NCI-H2107 treated with DMSO at 0.1 percent for 48 hours (cell line): ENCODE measurements at regions not wholly inside any gene's neighbourhood (a gene's known extent, or its start where the extent isn't known, plus 50 kb on each side); places are given as distances from the start of the nearest gene placed in this dataset.

ENCODE experiments used
- DNase-seq: peaks from one replicate; lab custom pipeline; 2025; ENCODE audit not compliant: unreplicated experiment; lab: John Stamatoyannopoulos, UW

DNA sequence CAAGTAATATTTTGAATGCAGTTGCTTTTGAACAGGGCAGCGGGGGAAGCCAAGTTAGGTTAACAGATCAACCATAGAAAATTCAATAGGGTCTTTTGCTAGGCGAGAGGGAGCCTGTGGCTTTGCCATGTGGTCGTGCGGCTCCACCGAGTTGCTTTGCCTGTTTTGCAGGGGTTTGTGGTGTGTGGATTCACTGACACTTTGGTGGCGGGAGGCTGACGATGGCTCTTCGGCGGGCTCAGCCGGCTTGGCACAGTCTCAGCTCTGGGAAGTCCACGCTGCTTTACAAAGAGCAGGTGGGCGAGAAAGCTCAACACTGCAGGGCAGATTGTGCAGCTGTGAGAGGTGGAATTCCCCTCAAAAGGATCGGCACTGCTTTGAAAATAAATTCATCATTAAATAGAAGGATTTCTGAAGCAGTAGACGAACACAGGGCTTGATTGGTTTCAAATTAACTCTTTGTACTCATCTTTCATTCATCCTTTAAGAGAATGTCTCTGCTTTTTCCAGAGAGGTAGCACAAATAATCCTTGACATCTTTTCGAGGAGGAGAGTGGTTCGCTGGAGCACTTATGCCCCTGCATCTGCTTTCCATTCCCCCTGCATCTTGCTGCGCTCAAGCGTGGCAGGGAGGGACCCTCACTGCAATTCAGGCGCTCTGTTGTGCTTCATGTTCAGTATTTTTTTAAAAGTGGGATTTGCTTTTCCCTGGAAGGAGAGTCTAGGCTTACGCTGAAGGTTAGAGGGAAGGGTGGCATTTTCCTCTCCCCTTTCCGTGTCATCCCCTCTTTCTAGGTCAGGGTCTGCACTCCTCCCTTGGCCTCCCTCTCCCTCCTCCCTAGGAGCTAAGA is 201.8 kb upstream of the LEF1 start:
- no peak for DNase-seq

DNA sequence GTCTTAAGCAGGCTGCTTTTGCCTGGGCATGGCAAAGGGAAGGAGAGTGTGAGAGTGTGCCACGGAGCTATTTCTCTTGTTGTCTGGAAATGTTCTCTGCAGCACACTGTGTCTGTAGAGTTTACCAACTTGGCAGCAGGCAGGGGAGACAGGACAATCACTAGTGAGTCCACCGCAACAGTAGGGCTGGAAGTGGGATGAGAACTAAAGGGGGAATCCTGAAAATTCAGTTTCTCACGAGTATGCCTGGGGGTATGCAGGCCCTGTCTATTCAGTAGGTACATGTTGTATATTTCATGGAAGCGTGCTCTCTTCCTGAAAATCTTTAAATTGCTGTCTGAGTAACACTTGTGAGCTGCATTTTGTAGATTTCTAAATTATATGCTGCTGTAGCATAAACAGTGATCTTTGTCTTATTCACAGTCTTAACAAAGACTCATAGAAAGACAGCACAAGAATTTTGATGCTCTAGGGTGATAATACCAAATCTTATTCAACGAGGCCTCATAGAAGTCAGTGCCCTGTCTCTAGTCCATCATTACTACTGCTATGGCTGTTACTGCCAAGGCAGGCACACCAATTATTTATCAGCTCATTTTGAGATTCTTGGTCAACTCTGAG is 200.4 kb upstream of the LEF1 start:
- DNase-seq: no peak

DNA sequence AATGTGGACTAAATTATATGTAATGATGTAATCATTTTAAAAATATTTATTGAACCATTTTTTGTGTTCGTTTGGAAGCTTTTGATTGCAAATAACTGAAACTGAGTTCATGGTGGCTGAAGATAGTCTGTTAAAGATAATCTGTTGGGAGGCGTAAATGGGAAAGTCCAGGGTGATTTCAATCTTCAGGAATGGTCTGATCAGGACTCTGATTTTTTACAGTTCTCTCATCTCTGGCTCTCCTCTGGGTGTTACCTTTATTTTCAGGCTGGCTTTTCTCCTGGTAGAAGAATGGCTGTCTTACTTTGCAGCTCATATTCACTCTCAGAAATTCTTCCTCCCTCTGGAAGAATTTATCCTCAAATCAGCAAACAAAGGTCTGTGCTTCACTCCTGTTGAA is 199.0 kb upstream of the LEF1 start:
- DNase-seq: no peak

DNA sequence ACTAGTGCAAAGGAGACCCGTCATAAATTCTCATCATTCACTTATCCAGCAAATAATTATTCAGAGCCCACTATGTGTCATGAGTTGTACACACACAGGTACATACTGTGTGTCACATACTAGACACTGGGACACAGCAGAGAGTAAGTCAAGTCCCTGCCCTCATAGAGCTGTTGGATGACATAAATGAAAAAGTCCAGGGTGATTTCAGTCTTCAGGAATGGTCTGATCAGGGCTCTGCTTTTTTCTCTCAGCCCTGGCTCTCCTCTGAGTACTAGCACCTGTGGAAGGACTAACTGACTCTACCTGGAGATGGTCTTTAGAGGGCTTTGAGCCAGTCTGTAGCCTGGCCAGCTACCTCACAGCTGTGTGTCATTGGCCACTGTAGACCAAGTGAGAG is 198.0 kb upstream of the LEF1 start:
- DNase-seq: no peak

DNA sequence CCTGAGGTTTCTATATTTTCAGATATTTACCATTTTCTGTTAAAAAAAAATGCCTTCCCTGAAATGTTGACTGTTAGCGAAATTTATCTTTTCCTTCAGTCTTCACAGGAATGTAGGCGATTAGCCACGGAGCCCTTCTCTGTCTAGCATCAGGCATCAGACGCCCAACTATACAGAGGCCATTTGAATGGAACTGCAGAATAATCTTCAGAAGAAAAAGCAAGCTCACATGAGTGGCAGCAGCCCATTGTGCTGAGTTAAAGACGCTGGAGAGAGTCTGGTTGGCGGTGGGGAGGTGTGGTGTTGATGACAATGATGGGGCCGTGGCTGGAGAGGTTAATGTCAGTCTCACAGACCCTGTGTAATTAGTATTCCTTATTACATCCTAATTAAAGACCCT is 196.8 kb upstream of the LEF1 start:
- no peak for DNase-seq

DNA sequence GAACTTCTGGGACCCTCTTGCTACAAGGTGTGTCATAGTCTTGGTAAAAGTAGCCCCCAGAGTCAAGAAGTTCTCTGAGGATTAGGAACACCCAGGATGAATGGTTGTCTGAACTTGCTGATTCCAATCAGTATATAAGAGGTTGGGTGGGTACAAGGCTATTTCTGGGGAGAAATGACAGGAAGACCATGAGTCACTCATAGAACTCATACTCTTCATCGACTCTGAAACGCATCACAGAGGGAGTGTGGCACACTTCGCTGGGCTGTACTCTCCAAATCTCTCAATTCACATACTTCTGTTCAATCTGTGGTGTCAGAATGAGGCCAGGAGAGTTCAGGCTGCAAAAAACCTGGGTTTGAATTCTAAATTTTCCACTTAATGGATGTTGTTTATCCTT is 193.2 kb upstream of the LEF1 start:
- no peak for DNase-seq

DNA sequence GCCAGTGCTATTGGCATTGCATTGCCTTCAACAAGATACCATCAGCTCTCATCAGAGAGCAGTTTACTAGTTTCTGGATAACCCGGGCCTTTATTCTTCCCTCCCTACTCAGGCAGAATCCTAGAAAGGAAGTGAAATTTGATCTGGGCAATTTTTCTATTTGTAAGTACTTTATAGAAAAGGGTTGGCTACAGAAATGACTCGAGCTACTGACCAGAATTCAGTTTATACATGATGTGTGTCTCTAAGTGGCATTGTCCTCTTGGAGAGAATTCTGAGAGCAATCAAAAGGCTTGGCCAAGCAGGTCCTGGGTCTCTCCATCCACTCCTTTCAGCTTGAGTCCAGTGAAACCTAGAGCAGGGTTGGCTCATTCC is 192.7 kb upstream of the LEF1 start:
- DNase-seq: no peak

DNA sequence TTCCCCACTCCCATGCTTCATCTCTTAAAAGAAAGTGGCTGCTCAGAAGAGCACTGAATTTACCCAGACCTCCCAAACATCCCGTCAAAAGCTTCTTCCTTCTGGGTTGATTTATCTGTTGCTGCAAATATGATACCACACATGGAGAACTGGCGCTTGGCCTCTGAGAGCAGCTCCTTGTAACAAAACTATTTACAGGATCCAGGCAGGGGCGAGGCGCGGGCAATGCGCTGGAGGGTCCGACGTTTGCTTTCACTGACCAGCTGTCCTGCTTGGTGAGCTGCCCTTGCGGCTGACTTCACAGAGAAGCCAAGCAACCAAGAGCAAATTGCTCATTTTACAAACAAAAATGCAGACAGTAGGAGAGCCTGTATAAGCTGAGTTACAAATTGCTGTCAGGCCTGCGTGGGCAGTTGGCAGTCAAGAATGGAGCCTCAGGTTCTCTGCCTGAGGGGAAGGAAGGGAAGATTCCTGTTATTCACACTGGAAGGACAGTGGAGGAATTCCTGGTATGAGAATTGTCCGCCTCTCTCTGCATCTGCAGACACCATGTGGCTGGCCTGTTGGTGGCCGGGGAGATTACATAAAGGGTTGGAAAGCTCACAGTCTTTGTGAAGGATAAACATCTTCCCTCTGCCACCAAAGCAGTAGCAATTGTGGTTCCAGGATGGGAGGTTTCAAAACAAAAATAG is 192.2 kb upstream of the LEF1 start:
- DNase-seq: no peak

DNA sequence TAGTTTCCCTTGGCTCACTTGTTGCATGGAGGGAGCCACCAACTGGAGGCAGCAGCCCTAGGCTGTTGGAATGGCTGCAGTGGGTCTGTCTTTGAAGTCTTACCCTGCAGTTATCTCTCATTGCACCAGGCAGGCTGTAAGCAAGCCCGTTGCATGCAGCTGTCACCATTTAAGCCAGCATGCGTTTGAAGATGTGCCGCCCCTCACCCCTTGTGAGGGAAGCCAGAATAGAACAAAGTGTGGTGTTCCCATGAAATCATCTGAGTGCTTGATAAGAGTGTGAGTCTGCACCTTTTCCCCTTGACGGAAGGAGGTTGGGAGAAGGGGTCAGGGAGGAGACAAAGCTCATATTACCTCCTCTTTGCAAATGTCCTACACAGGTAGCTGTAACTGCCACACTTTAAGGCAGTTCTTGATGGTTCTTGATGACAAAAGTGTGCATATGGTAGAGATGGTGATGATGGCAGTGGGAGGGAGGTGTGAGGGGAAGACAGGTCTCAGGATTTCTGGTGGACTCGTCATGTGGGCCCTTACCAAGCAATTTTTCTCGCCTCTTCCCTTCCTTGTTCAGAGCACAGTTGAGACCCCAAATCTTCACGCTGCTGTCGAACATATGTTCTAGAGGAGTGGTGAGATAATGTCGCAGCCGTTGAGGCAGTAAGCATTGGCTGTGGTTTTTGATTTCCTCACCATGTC is 191.4 kb upstream of the LEF1 start:
- DNase-seq: no peak

DNA sequence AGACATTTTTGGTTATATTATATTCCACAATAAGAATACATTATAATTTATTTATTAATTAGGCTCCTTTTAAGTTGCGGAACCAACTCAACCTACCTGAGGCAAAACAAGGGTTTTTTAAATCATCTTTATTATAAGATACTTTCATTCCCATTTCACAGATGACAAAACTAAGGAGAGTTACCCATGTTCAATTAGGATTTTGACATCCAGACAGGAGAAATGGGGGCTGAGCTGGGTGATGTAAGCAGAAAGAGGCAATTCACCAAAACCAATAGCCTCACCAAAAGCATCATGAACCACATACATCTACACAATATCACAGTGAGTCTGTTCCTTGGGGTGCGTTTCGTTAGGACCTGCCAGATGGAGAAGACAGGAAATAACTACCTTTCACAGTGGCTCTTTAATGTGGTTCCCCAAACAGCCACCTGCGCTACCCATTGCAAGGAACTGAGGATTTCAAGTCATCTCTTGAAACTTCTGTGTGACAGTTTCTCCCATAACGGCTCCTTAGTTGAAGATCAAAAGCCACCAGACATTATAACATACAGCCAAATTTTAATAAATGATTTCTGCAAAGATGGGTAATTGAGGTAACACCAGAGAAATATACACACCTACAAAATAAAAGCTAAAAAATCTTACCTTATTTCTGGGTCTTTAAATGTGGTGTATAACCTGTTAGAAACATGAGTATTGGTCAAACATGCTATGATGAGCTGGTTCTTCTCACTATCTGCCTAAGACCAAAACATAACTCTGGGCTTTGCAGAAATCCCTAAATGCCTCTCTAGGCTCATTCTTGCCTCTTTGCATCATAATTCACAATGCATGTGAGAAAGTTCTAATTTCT is 190.6 kb upstream of the LEF1 start:
- DNase-seq: no peak

DNA sequence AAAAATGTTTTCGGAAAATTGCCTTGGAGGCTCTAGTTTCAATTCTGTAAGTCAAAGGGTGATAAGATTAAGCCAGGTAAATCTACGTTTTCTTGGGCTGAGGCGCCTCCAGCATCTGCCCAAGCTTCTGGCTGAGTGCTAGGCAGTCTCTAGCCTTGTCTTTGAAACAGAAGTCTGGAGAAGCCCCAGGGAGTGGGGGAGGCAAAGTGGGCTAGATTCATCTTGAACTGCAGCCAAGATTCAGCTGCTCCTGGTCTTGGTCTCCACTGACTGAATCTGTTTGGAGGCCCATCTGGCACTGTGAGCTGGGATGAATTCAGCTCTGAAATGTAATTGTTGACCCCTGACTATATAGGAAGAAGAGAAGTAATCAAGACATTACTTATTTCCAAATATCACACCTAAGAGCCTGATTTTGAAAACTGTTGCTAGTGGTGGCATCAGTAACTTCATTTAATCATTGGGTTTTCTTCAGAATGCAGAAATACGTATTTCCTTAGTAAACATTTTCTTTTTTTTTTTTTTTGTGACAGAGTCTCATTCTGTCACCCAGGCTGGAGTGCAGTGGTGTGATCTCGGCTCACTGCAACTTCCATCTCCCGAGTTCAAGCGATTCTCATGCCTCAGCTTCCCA is 187.3 kb upstream of the LEF1 start:
- DNase-seq: no peak

DNA sequence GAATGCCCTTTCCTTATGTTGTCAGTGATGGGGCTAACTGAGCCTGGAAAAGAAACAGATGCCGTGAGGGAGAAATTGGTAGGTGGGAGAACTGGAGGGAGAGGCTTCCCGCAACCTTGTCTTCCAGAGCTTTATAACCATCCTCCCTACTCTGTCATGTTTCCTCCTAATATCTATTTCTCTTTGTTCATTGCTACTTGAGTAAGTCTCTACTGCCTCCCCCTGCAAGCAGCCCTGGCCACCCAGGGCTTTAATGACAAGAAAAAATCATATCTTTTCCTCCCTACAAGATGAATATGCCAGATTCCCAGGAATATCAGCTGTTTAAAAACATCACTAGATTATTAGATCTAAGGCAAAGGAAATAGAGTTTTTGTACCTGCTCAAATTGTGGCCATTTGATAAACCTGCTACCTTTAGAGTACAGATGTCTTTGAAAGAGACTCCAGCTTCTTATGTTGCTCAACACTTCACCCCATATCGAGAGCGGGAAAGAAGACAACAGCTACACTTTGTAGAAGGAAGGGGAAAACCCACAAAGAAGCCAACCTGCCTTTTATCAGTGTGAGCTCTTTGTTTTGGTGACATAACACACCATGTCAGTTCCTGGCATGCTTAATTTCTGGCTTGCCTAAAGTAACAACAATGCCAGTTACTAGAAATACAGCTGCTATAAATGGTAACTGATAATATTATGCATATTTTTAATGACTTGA is 186.6 kb upstream of the LEF1 start:
- DNase-seq: no peak

DNA sequence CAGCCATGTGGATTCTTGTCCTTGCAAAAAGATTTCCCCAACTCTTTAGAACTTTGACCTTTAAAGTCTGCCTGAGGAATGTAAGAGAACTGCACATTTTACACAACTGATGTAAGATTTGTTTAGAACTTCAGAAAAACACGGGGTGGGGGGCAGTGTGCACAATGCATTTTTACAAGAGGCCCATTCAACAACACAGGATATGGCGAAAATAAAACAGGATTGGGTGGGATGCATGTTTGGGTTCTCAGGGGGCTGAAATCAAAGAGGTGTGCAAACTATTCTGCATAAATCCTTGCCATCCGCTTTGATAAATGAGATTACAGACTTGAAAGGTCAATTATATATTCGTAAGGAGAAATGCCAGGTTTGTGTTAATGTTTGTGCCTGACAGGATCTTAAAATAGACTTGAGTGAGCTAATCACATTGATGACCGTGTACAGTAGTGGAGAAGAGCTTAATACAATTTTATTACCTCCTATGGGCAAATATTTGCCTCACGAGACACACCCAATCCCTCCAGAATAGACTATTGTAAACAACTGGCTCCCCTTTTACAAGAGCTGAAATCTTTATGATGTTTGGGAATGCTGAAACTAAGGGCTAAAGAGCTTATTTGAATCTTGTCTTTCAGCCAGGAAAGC is 184.1 kb upstream of the LEF1 start:
- no peak for DNase-seq

DNA sequence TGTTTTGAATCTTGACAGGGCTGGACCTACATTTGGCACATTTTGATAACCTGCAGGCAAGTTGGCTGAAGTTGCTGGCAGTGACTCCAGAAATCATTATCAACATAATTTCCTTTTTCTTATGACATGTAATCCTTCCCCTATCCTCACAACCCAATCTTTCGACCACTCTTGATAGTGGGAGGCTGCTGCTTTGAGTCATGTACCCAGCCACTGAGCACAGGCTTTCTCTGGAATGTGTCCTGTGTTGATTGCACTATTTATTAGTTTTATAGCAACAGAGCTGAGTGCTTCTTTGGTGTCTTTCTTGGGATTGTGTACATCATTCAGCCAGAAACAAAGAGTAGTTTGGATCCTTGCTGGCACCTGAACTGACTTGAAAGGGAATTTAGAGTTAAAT is 183.1 kb upstream of the LEF1 start:
- DNase-seq: no peak

DNA sequence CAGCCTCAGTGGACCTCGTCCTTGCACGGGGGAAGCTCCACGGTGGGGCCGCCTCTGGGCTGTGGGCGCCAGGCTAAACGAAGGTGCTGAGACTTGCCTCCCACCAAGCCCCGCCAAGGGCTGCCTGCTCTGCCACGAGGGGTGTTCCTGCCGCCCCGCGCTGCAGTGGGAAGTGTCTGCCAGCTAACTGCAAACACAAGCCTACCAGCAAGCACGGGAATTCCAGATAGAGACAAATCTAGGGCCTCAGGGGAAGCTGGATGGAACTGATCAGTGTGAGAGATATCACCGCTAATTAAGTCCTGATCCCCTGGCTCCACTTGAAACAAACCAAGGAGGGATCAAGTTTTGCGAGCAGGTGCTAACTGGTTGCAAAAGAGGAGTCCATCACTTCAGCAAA is 181.6 kb upstream of the LEF1 start:
- no peak for DNase-seq

DNA sequence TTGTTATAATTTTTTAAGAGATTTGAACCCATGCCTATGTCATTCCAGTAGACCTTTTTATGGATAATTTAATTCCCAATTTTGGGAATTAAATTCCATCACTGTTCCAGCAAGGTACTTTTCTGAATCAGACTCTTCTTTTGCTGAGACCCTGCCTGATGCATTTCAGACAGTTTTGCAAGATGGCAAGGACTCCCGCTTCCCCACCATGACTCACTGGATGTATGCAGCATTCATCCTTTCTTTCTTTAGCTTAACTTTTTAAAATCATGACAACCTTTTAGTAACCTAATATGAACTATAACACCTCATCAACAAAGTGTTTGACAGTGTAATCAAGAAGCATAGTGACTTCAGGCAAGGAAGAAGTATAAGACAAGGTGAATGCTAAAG is 178.1 kb upstream of the LEF1 start:
- DNase-seq: no peak

DNA sequence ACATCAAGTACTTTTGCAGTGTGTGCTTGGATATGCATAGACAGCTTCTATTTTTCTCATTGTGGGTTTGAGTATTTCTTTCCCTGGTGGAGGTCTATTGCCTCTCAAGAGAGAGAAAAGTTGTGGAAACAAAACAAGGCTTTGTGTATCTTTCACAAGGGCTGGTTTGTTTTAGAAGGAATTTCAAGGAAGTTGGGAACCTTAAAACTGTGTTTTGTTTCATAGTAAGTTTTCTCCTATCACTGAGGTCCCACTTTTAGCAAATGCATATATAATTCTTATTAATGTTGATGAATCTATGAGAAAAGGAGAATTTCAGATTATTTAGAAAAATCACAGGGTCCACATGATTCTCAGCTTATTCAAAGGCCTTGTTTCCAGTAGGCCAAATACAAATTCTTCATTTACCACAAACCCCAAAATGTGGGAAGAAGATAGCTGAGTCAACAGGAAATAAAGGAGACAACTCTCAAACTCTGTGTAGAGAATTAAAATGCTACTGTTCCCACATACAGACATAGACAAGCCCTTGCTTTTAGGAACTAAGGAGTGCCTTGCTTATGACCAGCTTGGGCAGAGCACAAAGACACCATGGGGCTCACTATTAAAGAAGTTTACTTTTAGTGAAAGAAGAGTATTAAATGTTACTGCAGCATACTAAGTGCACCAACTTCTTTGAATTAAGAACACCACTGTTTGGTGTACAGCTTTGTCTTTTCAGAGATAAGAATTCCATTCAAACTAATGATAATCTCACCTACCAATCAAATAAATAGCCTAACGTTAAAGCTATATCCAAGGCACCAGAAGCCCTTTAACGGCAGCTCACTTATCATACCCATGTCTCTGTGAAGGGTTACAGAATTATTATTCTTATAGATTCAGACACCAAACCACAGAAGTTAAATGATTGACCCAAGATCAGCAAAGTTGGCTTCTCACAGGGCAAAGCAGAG is 177.4 kb upstream of the LEF1 start:
- no peak for DNase-seq

DNA sequence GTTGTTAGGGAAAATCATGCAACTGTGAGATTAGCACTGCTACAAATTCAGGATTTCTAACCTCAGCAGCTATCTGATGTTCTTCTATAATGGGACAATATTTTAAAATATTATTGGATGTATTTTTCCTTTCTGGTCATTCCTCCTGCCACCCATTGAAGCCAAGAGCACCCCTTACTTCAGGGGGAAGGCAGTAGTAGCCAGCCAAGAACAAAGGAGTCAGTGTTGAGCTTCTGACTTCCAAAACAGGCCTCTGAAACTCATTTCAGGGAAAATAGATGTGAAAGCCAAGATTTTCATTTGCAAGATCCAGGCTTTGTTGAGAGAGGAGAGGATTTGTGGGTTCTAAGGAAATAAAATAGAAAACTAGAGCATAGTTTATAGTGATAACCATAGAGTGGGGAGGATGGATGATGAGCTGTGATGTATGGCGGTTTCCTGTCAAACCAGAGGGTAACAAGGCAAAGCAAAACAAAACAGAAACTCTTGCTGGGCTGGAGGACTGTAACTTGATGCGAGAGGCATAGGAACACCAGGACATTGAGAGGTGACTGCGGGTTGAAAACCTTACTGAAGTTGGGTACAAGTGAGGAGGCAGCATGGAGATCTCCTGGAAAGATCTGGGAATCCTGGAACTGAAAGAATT is 173.7 kb upstream of the LEF1 start:
- DNase-seq: no peak
